Fibroblast of villous mesenchyme (primary cell): ENCODE measurements at regions not wholly inside any gene's neighbourhood (a gene's known extent, or its start where the extent isn't known, plus 50 kb on each side); places are given as distances from the start of the nearest gene placed in this dataset.

Experiments
- DNase-seq: peaks from one replicate; pipeline ENCODE4 v3.0.0-alpha.2; 2010; ENCODE audit warnings: low read depth
- H3K4me3 ChIP-seq: 2 replicates; pipeline ENCODE4 v1.5.1; 2011; ENCODE audit warnings: low read depth, mild to moderate bottlenecking, low read length
- TF ChIP-seq, protein P1 (sequence below): IDR thresholded peaks from 2 replicates; pipeline ENCODE4 v1.5.1; 2012; ENCODE audit warnings: low read depth, mild to moderate bottlenecking, low read length; ENCODE audit not compliant: insufficient read depth

DNA sequence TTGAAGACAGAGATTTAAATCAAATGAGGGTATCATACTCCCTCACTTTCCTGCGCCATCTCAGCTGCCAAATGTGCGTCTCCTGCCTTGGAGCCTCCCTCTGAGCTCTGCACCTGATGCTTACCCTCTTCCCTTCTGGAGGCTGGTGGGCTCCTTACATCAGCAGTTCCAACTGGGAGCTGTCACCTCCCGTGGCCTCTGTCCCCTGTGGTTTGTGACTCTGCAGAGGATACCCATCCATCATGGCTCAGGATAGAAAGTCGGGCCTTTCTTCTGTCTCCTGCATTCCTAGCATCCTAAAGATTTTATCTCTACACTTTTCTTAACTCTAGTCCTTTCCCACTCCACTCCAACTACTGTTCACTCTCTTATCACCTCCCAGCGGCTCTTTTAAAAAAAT, 570.6 kb downstream of the BCL11B start:
- H3K4me3 ChIP-seq = no peak overlapping the region
- TF ChIP-seq, protein P1, sequence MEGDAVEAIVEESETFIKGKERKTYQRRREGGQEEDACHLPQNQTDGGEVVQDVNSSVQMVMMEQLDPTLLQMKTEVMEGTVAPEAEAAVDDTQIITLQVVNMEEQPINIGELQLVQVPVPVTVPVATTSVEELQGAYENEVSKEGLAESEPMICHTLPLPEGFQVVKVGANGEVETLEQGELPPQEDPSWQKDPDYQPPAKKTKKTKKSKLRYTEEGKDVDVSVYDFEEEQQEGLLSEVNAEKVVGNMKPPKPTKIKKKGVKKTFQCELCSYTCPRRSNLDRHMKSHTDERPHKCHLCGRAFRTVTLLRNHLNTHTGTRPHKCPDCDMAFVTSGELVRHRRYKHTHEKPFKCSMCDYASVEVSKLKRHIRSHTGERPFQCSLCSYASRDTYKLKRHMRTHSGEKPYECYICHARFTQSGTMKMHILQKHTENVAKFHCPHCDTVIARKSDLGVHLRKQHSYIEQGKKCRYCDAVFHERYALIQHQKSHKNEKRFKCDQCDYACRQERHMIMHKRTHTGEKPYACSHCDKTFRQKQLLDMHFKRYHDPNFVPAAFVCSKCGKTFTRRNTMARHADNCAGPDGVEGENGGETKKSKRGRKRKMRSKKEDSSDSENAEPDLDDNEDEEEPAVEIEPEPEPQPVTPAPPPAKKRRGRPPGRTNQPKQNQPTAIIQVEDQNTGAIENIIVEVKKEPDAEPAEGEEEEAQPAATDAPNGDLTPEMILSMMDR = no peak
- DNase-seq = no peak

DNA sequence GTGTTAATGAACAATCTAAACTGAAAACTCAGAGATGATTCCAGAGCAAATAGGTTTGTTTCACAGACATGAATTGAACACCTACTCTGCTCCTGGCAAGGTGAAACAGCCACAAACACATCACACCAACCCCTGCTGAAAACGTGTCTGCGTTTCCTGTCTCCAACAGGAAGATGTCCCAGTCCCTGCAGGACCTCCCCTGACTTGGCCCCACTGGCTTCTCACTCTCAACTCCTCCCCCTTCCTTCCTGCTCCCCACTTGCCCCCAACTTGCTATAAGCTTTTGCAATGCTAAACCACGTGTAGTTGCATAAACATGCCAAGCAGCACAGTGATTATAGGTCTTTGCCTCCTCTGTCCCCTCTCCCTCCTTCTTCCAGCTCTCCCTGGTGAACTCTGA, 567.6 kb downstream of the BCL11B start:
- no peak overlapping the region for H3K4me3 ChIP-seq
- TF ChIP-seq, protein P1 = no peak
- DNase-seq = no peak

DNA sequence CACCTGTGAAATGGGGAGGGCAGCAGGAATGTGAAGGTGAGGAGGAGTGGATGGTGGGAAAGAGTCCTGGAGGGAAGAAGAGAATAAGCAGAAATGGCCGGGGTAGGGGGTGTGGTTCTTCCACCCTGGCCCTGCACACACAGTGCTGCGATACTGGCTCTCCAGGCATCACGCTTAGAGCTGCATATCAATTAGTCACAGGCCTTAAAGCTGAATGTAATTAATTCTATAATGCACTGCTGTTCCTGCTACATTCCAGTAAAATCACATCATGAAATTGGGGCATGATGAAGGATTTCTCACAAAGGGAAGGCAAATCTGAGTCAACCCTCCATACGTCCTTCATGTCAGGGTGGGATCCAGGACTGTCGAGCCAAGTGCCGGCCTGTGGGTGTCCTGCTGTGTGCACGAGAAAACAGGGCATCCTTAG, 566.1 kb downstream of the BCL11B start:
- H3K4me3 ChIP-seq = no peak overlapping the region
- TF ChIP-seq, protein P1 = no peak
- no peak for DNase-seq

DNA sequence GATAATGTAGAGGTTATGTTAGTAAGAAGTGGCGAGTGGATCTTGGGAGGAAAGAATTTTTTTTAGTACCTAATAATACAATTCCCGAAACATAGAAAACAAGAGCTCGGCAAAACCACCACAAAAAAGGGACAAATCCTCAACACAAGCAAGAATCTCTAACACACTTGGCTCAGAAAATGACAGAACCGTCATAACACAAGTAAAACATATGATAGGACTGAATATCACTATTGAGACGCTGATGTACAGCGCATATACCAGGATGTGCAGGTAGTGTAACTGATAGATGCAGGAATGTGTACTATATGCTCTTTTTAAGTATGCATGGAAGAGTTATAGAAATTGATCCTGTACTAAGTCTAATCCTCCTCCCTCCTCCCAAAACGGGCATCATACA, 564.5 kb downstream of the BCL11B start:
- DNase-seq = no peak
- TF ChIP-seq, protein P1 = no peak
- H3K4me3 ChIP-seq = no peak overlapping the region

DNA sequence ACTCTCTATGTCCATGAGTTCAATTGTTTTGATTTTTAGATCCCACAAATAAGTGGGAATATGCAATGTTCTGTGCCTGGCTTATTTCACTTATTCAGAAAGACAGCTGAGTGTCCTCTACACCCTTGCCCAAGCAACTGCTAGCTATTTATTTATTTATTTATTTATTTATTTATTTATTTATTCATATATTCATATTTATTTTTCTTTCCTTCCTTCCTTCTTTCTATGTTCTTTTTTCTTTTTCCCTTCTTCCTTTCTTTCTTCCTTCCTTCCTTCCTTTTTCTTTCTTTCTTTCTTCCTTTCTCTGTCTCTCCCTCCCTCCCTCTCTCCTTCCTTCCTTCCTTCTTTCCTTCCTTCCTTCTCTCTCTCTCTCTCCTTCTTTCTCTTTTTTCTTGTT, 563.4 kb downstream of the BCL11B start:
- TF ChIP-seq, protein P1 = no peak
- H3K4me3 ChIP-seq = no peak overlapping the region
- no peak for DNase-seq

DNA sequence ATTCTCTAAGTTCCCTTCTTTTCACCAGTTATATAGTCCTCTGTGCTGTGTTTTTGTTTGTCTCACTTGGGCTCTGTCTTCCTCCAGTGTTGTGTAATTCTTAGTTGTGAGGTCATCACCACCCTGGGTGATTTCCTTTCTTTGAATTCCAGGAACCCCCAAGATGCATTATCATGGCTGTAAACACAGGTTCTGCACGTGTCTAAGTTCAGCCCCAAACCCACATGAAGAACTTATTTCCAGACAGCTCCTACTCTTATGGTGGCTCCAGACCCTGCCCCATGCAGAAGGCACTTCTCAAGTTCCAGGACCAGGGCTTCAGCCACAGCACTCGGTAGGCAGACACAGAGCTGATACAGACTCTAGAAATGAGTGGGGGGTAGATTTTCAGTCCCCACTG, 560.5 kb downstream of the BCL11B start:
- TF ChIP-seq, protein P1 = no peak
- H3K4me3 ChIP-seq = no peak overlapping the region
- DNase-seq = no peak

DNA sequence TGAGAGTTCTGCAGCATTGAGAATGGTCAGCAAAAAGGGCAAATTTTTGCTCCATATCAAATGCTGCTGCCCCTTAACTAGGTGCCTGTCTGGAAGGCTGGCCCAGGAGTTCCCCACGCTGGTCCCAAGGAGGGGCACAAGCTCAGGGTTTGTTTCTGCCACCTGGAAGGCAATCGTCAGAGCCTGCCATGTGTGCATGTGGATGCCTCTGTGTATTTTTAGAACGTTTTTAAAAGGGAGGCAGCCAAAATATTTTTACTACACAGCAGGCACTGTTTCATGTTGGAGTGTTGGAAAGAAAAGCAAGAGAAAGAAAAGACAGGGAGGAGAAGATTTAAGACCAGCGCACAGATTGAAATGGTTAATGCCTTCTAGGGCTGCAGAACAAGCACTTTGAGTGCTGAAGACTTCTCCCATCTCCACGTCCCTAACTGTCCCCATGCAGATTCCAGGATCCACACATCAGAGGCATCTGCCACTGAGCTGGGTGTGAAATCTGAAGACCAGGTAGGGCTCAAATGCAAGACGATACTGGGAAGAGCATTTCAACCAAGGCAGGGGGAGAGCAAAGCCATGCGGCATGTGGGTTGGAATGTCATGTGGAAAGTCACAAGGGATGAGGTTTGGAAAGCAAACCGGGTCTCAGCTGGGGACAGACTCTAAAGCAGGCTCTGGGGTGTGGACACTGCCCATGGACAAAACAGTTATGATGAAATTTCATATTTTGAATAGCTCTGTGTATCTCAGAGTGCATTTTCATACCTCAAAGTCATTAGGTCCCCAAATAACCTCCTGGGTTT, 557.2 kb downstream of the BCL11B start:
- no peak overlapping the region for H3K4me3 ChIP-seq
- DNase-seq = no peak
- TF ChIP-seq, protein P1 = no peak
